NCI-H2227 treated with DMSO at 0.1 percent for 48 hours (cell line): ENCODE measurements at regions not wholly inside any gene's neighbourhood (a gene's known extent, or its start where the extent isn't known, plus 50 kb on each side); places are given as distances from the start of the nearest gene placed in this dataset.
"Not testable (repeated sequence)": the region's sequence is repeated elsewhere in the genome, so short reads cannot be mapped to it uniquely, and the experiment has no call there.

Source experiments
- DNase-seq: peaks from one replicate; lab custom pipeline; 2025; lab: John Stamatoyannopoulos, UW

- no peak for DNase-seq
These were observed 57.7 kb upstream of the AADACL2 start for GRCh38 chr3:151675858-151676615.

GRCh38 chr3:151673974-151674373 lies 59.8 kb upstream of the AADACL2 start:
- no peak for DNase-seq

- not testable (repeated sequence) for DNase-seq
These were observed 66.0 kb upstream of the AADACL2 start for GRCh38 chr3:151667762-151668161.

- DNase-seq: no peak
These were observed 72.8 kb upstream of the AADACL2 start for GRCh38 chr3:151660885-151661284.

- no peak for DNase-seq
These were observed 88.7 kb upstream of the AADACL2 start for GRCh38 chr3:151644986-151645385.

- DNase-seq: no peak
These were observed 89.6 kb upstream of the AADACL2 start for GRCh38 chr3:151644020-151644620.

GRCh38 chr3:151639418-151639740 lies 94.3 kb upstream of the AADACL2 start:
- DNase-seq: no peak

- DNase-seq: no peak
These were observed 94.9 kb upstream of the AADACL2 start for GRCh38 chr3:151638555-151639417.

- no peak for DNase-seq
These were observed 97.8 kb upstream of the AADACL2 start for GRCh38 chr3:151635905-151636304.

- no peak for DNase-seq
These were observed 101.8 kb upstream of the AADACL2 start for GRCh38 chr3:151631946-151632345.

GRCh38 chr3:151630938-151631441 lies 102.7 kb upstream of the AADACL2 start:
- no peak for DNase-seq

- no peak for DNase-seq
These were observed 103.7 kb upstream of the AADACL2 start for GRCh38 chr3:151630035-151630434.

- DNase-seq: no peak
These were observed 108.1 kb upstream of the AADACL2 start for GRCh38 chr3:151625586-151625985.

GRCh38 chr3:151625086-151625485 lies 108.6 kb upstream of the AADACL2 start:
- DNase-seq: no peak

GRCh38 chr3:151620071-151620470 lies 113.7 kb upstream of the AADACL2 start:
- no peak for DNase-seq

- DNase-seq: no peak
These were observed 118.3 kb upstream of the AADACL2 start for GRCh38 chr3:151615464-151615863.

- no peak for DNase-seq
These were observed 121.6 kb upstream of the AADACL2 start for GRCh38 chr3:151612115-151612514.

- DNase-seq: no peak
These were observed 122.3 kb upstream of the AADACL2 start for GRCh38 chr3:151611419-151611818.

- DNase-seq: no peak
These were observed 124.2 kb upstream of the AADACL2 start for GRCh38 chr3:151609491-151609890.

GRCh38 chr3:151604891-151605290 lies 128.8 kb upstream of the AADACL2 start:
- no peak for DNase-seq

- DNase-seq: no peak
These were observed 132.9 kb upstream of the AADACL2 start for GRCh38 chr3:151600783-151601182.

GRCh38 chr3:151599103-151599672 lies 134.5 kb upstream of the AADACL2 start:
- DNase-seq: no peak
